Panc1 (cell line): ENCODE measurements at regions not wholly inside any gene's neighbourhood (a gene's known extent, or its start where the extent isn't known, plus 50 kb on each side); places are given as distances from the start of the nearest gene placed in this dataset.
"Not testable (repeated sequence)": the region's sequence is repeated elsewhere in the genome, so short reads cannot be mapped to it uniquely, and the experiment has no call there.

ENCODE experiments used
- ATAC-seq: fragments of 200-7000 bp; cut with Tn5 transposase; 2 replicates; pipeline ENCODE4 v1.9.1; 2020; ENCODE audit warnings: mild to moderate bottlenecking, moderate library complexity
- BruUV-seq: library from RNA; stranded (reverse); fragments of 400-500 nt; replicated peaks from 2 replicates; lab custom pipeline; 2021; lab: Mats Ljungman, UMichigan
- CTCF ChIA-PET: fragments of 300-600 bp; sonication (Branson Sonifier 250); formaldehyde crosslinking; loops from one replicate; lab custom pipeline; 2022; ENCODE audit warnings: antibody characterized with exemption; lab: Charles Lee
- POLR2A ChIA-PET: fragments of 300-600 bp; sonication (Branson Sonifier 250); formaldehyde crosslinking; loops from one replicate; lab custom pipeline; 2022; ENCODE audit warnings: antibody characterized with exemption; lab: Charles Lee
- DNase-seq: peaks from one replicate; pipeline ENCODE4 v3.0.0-alpha.2; 2010; ENCODE audit warnings: low read depth, low spot score
- H3K27ac ChIP-seq: 2 replicates; pipeline ENCODE4 v1.5.1; 2011; ENCODE audit warnings: mild to moderate bottlenecking, low read length, inconsistent platforms
- H3K27me3 ChIP-seq: fragments of 200-500 bp; sonication (Bioruptor generic); 2 replicates; pipeline ENCODE4 v1.6.0; 2014; ENCODE audit warnings: low read length, inconsistent platforms; ENCODE audit not compliant: control insufficient read depth, insufficient read depth
- H3K36me3 ChIP-seq: fragments of 200-500 bp; sonication (Bioruptor generic); 2 replicates; pipeline ENCODE4 v1.5.1; 2014; ENCODE audit warnings: inconsistent platforms, mild to moderate bottlenecking, low read length, moderate library complexity; ENCODE audit not compliant: control insufficient read depth, insufficient read depth
- H3K4me1 ChIP-seq: 2 replicates; pipeline ENCODE4 v1.5.1; 2011; ENCODE audit warnings: inconsistent platforms, mild to moderate bottlenecking, low read length, moderate library complexity; ENCODE audit not compliant: control insufficient read depth, insufficient read depth
- H3K4me3 ChIP-seq, 2 experiments: 2 replicates each; pipeline ENCODE4 v1.5.1; 2011 to 2012; ENCODE audit warnings: low read depth in 2 of 2, low read length in 2 of 2, mild to moderate bottlenecking in 2 of 2, inconsistent platforms in 1 of 2, moderate library complexity in 1 of 2
- H3K9me3 ChIP-seq: fragments of 200-500 bp; sonication (Bioruptor generic); 2 replicates; pipeline ENCODE4 v1.5.1; 2014; ENCODE audit warnings: low read depth, mild to moderate bottlenecking, inconsistent platforms, low read length, moderate library complexity; ENCODE audit not compliant: control insufficient read depth, insufficient read depth
- POLR2AphosphoS5 ChIP-seq: IDR thresholded peaks from 2 replicates; pipeline ENCODE4 v1.6.1; 2012; ENCODE audit warnings: mild to moderate bottlenecking, low read depth, low read length, moderate library complexity
- SIN3A ChIP-seq: IDR thresholded peaks from 2 replicates; pipeline ENCODE4 v1.6.1; 2012; ENCODE audit warnings: low read depth, mild to moderate bottlenecking, low read length, moderate library complexity, borderline replicate concordance; ENCODE audit not compliant: insufficient read depth
- TCF7L2 ChIP-seq: IDR thresholded peaks from 2 replicates; pipeline ENCODE4 v1.6.1; 2011; ENCODE audit warnings: mild to moderate bottlenecking, low read depth, low read length, inconsistent platforms
- in situ Hi-C: cut with HindIII; loops from 2 replicates; pipeline ENCODE4 v1.10.0; 2016; ENCODE audit warnings: low sequenced_read_pairs, low pct_unique_long_range_greater_than_20kb
- intact Hi-C: fragments of 100-400 bp; cut with micrococcal nuclease; formaldehyde crosslinking; loops from one replicate; pipeline ENCODE4 v1.10.0; 2022; ENCODE audit not compliant: unreplicated experiment
- TF ChIP-seq, protein P1 (sequence below), 2 experiments: IDR thresholded peaks; 2 replicates each; pipeline ENCODE4 v1.6.1; 2011 to 2012; ENCODE audit warnings: low read depth in 2 of 2, control low read depth in 1 of 2, low read length in 1 of 2, mild to moderate bottlenecking in 1 of 2, moderate library complexity in 1 of 2; ENCODE audit not compliant: insufficient read depth in 1 of 2
- TF ChIP-seq, protein P2 (sequence below): fragments of 450-650 bp; IDR thresholded peaks from 2 replicates; pipeline ENCODE4 v1.5.1; 2017; ENCODE audit warnings: mild to moderate bottlenecking

DNA sequence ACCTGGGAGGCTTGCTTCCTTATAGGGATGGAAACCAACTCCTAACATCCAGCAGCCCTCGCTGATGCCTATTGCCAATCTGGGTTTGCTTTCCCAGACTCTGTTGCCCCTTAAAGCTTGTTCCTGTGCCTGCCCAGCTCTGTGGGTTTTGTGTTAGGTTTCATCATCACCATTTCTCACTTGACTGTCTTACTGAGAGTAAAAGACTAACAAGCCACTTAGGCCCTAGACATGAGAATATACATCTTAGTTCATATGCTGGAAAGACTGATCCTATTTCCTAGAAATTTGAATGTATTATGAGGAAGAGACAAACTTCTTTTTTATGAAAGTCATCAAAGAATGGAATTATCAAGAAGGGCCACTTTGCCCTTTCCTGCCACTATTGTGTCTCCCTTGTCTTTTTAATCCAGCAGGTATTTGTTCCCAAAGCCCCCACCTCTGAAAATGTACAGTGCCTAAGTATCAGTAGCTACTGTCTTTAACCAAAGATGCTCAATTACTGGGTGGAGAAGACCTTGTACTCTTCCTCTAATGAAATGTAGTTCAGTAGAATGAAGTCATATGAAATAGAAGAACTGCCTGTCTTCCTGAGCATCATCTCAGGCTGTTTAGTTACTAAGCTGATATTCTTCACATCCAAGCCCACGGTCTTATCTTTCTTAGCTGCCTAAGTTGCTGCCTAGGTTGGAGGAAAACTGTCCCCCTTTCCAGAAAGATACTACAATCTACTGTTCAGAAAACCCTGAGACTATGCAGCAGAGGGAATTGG is 59.8 kb upstream of the ZPLD1 start:
- Histone ChIP-seq H3K4me3 (no peak overlapping the region), H3K9me3 (no peaks in the 10 kb centered on the region), H3K27ac (no peak overlapping the region), H3K27me3 (no peaks in the 10 kb centered on the region), H3K4me1 (no peaks in the 10 kb centered on the region), H3K36me3 (no peaks in the 10 kb centered on the region)
- intact Hi-C loops, result no loop called here
- no peak for TF ChIP-seq POLR2AphosphoS5
- TF ChIP-seq, protein P1, sequence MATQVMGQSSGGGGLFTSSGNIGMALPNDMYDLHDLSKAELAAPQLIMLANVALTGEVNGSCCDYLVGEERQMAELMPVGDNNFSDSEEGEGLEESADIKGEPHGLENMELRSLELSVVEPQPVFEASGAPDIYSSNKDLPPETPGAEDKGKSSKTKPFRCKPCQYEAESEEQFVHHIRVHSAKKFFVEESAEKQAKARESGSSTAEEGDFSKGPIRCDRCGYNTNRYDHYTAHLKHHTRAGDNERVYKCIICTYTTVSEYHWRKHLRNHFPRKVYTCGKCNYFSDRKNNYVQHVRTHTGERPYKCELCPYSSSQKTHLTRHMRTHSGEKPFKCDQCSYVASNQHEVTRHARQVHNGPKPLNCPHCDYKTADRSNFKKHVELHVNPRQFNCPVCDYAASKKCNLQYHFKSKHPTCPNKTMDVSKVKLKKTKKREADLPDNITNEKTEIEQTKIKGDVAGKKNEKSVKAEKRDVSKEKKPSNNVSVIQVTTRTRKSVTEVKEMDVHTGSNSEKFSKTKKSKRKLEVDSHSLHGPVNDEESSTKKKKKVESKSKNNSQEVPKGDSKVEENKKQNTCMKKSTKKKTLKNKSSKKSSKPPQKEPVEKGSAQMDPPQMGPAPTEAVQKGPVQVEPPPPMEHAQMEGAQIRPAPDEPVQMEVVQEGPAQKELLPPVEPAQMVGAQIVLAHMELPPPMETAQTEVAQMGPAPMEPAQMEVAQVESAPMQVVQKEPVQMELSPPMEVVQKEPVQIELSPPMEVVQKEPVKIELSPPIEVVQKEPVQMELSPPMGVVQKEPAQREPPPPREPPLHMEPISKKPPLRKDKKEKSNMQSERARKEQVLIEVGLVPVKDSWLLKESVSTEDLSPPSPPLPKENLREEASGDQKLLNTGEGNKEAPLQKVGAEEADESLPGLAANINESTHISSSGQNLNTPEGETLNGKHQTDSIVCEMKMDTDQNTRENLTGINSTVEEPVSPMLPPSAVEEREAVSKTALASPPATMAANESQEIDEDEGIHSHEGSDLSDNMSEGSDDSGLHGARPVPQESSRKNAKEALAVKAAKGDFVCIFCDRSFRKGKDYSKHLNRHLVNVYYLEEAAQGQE (IDR thresholded peaks at IDR 0.05; ENCODE audit: insufficient read depth in 1 of 2, low read depth in 2 of 2, low read length in 1 of 2), result no peak
- TF ChIP-seq SIN3A, result no peak
- TF ChIP-seq, protein P2, sequence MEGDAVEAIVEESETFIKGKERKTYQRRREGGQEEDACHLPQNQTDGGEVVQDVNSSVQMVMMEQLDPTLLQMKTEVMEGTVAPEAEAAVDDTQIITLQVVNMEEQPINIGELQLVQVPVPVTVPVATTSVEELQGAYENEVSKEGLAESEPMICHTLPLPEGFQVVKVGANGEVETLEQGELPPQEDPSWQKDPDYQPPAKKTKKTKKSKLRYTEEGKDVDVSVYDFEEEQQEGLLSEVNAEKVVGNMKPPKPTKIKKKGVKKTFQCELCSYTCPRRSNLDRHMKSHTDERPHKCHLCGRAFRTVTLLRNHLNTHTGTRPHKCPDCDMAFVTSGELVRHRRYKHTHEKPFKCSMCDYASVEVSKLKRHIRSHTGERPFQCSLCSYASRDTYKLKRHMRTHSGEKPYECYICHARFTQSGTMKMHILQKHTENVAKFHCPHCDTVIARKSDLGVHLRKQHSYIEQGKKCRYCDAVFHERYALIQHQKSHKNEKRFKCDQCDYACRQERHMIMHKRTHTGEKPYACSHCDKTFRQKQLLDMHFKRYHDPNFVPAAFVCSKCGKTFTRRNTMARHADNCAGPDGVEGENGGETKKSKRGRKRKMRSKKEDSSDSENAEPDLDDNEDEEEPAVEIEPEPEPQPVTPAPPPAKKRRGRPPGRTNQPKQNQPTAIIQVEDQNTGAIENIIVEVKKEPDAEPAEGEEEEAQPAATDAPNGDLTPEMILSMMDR, result no peak
- TF ChIP-seq TCF7L2, result no peak
- CTCF ChIA-PET, result no interaction called here
- DNase-seq (no peak), ATAC-seq (0 out of 2 replicates have a peak, but pooled peaks have one; percentile 38)
- in situ Hi-C loops, result no loop called here
- BruUV-seq, result no TSS peak
- POLR2A ChIA-PET, result no interaction called here

DNA sequence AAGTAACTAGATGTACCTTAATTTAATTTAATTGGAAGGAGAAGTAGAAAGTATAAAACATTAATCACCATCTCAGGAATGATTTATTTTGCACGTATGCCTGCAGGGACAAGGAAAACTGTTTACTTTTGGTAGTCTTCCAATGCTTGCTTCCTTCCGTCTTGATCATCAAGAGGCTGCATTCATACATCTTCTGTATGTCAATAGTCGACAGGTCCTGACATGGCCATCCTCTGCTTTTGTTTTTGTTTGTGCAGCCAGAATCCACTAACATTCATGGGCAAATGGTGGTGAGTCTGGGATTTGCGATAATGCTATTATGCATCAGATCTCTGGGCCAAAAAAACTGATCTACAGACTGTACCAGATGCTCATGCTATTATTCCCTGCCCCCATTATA is 56.6 kb upstream of the ZPLD1 start:
- BruUV-seq, result no TSS peak
- no peaks in the 10 kb centered on the region for H3K36me3 ChIP-seq
- POLR2A ChIA-PET, result no interaction called here
- TF ChIP-seq, protein P1 (IDR thresholded peaks at IDR 0.05; ENCODE audit: insufficient read depth in 1 of 2, low read depth in 2 of 2, low read length in 1 of 2), result no peak
- no peak for TF ChIP-seq TCF7L2
- TF ChIP-seq SIN3A, result no peak
- TF ChIP-seq, protein P2, result no peak
- intact Hi-C loops (no loop called here), in situ Hi-C loops (no loop called here)
- no peak overlapping the region for H3K4me3 ChIP-seq
- no peak for DNase-seq
- no peaks in the 10 kb centered on the region for H3K27me3 ChIP-seq
- no peak for ATAC-seq
- no peaks in the 10 kb centered on the region for H3K9me3 ChIP-seq
- H3K27ac ChIP-seq, result no peak overlapping the region
- no peaks in the 10 kb centered on the region for H3K4me1 ChIP-seq
- CTCF ChIA-PET, result no interaction called here

DNA sequence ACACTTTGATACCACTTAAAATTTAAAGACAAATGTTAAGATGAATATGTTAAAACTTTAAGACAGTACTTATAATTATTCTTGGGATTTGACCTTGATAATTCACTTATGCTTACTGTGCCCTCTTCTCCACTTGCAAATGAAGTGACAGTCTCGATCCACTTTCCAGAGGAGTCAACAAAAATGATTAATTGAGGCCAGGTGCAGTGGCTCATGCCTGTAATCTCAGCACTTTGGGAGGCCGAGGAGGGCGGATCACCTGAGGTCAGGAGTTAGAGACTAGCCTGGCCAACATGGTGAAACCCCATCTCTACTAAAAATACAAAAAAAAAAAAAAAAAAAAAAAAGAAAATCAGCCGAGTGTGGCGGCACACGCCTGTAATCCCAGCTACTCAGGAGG is 52.6 kb upstream of the ZPLD1 start:
- H3K9me3 ChIP-seq, H3K27ac ChIP-seq, H3K4me3 ChIP-seq, intact Hi-C loops, POLR2A ChIA-PET, CTCF ChIA-PET, H3K36me3 ChIP-seq, in situ Hi-C loops, ATAC-seq, DNase-seq, BruUV-seq, H3K4me1 ChIP-seq, H3K27me3 ChIP-seq: not testable (repeated sequence)
